ENCODE measurements at regions not wholly inside any gene's neighbourhood (a gene's known extent, or its start where the extent isn't known, plus 50 kb on each side); places are given as distances from the start of the nearest gene placed in this dataset.
"Not testable (repeated sequence)": the region's sequence is repeated elsewhere in the genome, so short reads cannot be mapped to it uniquely, and the experiment has no call there.

DNA sequence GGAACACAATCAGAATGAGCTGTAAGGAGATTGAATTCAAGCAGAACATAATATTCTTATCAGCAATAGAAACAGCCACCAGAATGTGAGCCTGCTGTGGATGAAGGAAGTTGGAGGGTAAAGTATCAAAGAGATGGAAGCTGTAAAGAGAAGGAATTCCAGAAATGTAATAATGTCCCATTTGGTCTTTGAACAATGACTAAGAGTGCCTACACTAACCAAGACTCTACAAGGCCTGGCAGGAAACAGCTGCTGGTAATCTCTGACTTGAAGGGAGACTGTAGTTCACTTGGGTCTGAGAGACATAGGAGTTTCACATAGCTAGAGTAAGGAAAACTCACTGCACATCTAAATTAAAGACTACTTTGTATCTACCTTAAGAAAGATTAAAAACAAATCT lies 1176.0 kb upstream of the ALCAM start:
- no peak for FAIRE-seq

DNA sequence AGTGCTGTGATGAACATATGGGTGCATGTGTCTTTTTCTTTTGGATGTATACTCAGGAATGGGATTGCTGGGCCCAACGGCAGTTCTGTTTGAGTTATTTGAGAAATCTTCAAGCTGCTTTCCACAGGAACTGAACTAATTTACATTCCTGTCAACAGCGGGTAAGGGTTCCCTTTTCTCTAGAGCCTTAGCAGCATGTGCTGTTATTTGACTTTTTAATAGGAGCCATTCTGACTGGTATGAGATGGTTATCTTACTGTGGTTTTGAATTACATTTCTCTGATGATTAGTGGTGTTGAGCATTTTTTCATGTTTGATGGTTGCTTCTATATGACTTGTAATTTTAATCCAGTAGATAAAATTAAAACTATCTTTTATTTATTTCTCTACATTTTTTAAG lies 1168.6 kb upstream of the ALCAM start:
- FAIRE-seq, result no peak

DNA sequence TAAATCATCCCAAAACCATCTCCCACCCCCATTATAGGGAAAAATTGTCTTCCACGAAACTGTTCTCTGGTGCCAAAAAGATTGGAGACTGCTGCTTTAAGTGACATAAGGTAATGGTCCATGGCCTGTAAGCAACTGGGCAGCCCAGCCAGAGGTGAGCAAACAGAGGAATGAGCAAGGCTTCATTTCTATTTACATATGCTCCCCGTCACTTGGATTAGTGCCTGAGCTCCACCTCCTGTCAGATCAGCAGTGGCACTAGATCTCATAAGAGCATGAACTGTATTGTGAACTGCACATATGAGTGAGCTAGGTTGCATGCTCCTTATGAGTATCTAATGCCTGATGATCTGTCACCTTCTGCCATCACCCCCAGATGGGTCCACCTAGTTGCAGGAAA lies 1159.8 kb upstream of the ALCAM start:
- FAIRE-seq, result no peak

DNA sequence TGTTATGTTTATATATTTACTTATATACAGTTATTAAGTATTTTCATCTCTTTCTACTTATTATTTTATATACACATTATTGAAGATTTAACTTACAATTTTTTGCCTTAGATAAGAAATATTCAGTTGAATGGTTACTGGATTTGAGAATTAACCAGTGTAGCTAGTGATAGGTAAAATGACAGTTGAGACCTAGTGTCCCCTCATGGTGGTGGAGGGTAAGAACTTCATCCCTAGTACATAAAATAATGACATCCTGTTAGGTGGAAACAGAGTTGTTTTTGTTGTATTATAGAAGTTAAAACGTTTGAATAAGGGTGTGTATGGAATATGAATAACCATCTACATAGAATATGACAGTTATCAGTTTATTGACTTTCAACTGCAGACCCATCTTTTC lies 1152.4 kb upstream of the ALCAM start:
- no peak for FAIRE-seq

DNA sequence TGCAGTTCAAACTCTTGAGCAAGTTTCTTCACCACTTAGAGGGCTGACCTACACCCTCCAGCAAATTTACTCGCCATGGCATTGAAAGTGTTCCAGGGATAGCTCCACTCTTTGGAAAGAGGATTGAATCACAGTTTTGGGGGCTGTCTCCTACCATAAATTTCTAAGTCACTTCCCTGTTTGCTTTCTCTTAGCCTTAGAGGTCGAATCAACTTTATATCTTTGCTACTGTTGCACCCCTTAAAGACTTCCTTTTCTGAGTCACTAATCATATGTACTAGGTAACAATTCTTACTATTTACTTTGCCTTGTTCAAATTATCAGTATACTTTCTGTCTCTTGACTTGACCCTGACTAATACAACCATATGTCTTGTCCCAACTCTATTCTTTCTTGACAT lies 1151.8 kb upstream of the ALCAM start:
- FAIRE-seq, result no peak

DNA sequence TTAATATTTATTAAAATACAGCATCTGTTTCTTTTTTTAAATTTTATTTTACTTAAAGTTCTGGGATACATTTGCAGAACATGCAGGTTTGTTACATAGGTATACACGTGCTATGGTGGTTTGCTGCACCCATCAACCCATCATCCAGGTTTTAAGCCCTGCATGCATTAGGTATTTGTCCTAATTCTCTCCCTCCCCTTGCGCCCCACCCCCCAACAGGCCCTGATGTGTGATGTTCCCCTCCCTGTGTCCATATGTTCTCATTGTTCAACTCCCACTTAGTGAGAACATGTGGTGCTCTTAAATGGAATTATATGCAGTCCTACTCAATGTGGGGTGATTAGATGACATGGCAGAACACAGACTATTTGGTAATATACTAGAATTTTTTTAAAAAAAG lies 1147.7 kb upstream of the ALCAM start:
- not testable (repeated sequence) for FAIRE-seq

DNA sequence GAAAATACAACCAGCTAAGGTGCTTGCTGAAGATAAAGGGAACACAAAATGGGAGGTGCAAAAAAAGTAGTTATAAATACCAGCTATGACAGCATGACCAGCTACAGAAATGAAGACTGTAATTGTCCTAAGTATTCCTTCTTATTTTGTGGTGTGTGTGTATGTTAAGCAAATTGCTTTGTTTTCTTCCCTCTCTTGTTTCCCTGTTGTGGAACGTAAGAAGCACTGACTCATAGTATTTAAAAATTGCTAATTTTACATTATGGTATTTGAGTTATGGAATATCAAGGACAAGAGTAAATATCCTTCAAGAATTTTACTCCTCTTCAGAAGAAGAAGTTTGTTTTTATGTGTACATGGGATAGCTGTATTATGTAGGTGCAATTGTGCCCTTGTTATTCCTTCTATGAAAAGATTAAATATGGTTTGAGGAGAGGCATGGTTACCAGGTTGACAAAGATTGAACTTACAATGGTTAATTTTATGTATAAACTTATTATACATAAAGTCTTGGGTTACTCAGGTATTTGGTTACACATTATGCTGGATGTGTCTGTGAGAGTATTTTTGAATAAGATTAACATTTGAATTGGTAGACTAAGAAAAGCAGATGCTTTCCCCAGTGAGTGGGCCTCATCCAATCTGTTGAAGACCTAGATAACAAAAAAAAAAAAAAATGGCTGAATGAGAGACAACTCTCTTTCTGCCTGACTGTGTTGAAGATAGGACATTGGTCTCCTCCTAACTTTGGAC lies 1132.1 kb upstream of the ALCAM start:
- no peak for FAIRE-seq

DNA sequence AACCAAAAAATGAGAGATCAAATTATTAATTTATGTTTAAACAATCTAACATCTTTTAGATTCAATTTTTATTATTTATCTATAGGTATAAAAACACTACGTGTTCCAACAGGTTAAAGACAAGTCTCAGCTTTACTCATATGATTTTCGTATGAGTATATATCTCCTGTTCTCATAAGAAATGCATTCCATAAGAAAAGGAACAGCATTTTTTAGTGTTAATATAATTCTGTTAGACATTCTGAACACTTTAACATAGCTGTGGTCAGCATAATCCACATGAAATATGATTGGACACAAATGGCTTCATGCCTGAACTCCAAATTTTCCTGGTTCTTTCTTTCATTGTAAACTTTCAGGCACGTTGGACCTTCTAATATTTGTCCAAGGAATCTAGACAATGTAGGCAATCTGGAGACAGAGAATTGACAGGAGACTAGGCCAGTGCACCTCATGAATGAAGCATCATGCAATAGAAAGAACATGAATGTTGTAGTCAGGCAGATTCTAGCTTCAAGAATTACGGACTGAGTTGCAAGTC lies 1122.0 kb upstream of the ALCAM start:
- no peak for FAIRE-seq

DNA sequence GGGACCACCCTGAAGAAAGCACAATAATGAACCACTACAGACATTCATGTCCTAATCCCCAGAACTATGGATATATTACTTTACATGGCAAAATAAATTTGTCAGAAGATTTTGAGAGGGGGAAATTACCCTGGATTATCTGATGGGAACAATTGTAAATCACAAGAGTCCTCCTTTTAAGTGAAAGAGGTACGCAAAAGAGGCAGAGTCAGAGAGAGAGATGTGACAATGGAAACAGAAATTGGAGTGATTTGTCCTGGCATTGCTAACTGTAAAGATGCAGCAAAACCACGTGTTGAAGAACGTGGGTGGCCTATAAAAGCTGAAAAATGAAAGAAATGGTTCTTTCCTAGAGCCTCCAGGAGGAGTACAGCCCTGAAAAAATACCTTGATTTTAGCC lies 1121.4 kb upstream of the ALCAM start:
- FAIRE-seq, result no peak

DNA sequence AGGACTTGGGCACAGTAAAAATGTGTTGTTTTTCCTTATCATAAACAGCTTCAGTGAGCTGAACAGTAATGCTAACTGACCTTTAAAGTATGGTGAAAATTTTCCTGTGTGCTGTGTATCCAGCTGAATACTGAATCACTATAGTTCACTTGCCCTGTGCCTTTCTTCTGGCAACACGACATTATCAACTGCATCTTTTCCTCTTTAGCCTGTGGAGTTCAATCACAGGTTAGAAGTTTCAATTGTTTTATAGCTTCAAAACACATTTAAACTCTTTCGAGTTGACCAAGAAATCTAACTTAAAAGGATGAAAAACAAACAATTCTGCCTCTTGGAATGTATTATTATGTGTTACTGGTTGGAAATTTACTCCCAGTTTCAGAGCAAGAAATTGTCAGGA lies 1120.7 kb upstream of the ALCAM start:
- no peak for FAIRE-seq

DNA sequence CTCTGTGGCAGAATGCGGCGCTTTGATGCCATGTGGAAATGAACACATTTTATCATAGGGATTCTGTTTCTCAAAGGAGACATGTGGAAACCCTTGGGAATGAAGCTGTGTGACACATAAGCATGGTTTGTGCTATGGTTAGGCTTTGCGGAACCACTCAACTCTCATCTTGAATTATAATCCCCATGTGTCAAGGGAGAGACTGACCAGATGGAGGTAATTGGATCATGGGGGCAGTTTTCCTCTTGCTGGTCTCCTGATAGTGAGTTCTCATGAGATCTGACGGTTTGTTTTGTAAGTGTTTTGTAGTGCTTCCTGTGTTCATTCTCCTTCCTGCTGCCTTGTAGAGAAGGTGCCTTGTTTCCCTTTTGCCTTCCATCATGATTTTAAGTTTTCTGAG lies 1109.2 kb upstream of the ALCAM start:
- FAIRE-seq, result no peak

DNA sequence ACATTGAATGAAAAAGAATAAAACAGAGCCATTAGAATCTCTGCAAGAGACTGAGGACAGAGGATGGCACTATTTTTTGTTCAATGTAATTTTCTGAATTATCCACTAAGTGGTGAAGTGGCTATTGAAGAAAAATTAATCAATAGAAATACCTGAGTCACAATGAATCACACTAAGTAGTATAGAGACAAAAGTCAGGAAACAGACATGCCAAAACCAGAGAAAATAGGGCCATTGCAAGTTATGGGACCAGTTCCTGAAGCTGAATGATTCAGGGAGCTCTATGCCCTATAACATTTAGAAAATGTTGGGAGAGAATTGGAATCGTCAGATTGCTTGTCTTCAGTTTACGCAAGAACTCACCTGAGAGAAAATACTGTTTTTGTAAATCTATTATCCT lies 1103.2 kb upstream of the ALCAM start:
- FAIRE-seq, result no peak

DNA sequence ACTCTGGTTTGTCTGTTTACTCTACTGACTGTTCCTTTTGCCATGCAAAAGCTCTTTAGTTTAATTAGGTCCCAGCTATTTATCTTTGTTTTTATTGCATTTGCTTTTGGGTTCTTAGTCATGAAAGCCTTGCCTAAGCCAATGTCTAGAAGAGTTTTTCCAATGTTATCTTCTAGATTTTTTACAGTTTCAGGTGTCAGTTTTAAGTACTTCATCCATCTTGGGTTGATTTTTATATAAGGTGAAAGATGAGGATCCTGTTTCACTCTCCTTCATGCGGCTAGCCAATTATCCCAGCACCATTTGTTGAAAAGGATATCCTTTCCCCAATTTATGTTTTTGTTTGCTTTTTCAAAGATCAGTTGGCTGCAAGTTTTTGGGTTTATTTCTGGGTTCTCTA lies 1100.5 kb upstream of the ALCAM start:
- FAIRE-seq, result not testable (repeated sequence)

DNA sequence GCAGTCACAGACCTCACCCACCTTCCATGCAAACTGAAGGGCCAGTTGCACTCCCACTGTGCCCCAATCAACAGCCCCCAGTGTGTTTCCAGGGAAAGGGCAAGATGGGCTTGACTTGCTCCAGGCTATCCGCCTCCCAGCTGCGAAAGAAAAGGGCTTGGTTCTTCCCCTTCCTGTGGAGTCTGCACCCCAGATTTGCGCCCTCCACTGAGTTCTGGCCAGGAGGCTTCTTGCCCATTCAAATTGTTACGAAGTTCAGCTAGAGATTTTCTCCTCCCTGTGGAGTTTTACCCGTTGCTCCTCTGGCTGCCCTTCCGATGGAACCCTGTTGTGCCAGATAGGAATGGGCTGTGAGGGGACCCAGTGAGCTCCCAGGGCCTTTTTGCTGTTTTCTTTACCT lies 1096.9 kb upstream of the ALCAM start:
- no peak for FAIRE-seq

DNA sequence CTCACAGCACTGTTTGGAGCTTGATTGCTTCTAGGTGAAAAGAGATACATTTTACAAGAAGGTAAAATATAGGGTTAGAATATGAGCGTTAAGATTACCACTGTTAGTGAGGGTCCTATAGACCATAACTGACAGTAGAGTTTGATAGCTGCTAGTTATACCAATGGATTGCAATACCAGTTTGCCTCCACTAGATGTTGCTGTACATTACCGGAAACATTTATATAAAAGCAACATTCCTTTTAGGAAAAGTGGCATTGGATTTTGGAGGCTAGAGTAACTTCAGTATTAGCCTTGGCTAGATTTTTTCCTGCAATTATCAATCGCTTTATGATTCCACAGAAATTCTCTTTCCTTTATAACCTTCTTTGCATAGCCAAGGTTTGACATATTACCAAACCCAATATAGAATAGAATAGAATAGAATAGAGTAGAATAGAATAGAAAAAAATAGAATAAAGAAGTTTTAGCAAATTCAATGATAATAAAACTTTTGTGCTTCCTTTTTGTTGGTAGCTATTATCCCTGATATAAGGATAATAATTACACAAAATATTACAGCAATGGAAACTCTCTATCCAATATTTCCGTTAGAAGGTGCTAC lies 1093.6 kb upstream of the ALCAM start:
- no peak for FAIRE-seq

DNA sequence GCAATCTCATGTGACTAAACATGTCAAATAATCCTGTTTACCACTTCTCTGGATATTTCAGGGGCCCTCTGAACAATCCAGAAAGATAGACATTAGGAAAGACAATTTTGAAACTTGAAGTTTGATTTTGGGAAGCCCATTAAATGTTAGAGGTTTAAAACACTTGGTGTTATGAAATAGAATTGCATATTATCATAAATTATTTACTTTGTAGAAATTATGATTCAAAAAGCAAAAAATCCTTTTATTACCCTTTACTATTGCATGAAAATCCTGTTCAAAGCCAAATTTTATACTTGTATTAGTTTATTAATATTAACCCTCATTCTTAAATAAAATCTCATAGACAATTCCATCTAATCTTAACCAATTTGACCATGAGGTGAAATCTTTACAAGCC lies 1091.5 kb upstream of the ALCAM start:
- FAIRE-seq, result no peak

DNA sequence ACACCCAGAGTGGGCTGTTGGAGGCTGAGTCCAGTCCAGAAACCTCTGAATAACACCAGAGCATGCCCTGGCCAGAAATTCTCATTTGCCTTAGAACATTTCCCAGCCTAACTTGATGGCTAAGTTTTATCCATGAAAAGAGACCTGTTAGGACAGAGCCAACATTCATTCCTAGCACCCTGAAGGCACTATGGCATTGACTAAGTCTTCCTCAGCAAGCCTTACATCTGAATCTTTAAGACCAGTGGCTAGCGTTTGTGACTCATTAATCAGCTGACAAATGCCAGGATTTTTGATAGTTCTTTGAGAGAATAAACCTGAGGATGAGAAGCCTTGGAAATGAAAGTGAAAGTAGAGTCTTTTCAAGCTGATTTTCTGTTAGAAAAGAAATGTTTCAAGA lies 1087.1 kb upstream of the ALCAM start:
- no peak for FAIRE-seq

DNA sequence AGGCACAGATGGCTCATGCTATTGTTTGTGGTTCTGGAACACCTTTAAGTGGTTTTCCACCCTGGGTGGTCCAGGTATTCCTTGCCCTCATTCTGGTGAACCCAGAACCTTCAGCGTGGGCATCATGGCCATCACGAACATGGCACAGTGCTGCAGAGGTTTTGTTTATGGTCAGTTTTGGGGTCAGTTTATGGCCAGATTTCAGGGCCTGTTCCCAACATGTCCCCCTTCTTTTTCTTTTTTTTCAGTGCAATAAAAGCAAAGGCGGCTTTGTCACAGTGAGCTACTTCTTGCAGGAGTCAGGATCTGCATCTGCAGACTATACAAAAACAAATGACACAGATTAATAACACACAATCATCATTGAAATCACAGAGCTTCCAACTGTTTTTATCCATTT lies 1085.0 kb upstream of the ALCAM start:
- FAIRE-seq, result no peak

DNA sequence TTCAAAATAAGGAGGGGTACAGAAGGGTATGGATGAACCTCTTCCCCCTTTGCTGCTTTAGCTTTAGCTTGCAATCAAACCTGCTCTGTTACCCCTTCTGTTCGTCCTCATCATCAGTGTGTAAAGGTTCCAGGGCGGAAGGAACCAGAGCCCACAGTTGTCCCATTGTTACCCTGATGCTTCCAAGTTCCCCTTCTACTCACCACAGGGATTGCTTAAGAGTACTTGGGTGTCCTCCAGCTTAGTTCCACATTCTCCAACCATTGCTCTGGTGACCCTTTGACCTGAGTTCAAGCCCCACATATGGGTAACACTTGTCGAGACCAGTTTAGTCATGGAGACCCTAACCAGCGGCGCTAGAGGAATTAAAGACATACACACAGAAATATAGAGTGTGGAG lies 1080.1 kb upstream of the ALCAM start:
- no peak for FAIRE-seq

DNA sequence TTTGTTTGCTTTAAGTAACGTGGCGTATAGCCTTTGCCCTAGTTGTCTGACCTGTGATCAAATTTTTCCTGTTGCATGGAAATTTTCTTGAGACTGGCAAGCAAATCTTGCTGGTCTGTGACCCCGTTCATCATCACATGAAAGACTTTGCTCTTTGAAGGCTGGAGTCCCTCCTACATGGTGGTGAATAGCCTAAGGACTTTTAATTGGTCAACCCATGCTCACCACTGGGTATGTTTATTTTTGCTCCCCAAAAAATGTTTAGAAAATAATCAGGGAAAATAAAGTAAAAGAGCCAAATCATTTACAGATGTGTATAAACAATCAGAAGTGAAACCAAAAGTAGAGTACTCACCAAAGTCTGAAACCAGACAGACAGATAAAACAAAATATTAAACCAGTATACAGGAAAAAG lies 1075.3 kb upstream of the ALCAM start:
- peak; percentile 30 for FAIRE-seq

DNA sequence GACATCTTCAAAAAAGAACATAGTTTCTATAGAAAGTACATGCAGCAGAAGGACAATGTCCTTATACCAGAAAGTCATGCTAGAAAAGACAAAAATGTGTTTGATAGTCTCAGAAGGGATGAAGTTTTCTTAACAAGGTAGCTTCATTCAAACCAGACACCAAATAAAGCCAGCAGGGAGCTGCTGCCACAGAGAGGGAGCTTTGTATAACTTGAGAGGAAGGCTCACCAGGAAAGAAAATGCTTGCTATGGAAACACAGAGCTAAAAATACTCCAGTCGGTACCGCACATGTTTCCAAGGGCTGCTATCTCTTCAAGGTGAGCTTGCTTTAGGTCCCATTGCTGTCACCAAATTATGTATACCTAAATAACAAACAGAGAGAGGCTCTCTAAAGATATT lies 1074.8 kb upstream of the ALCAM start:
- FAIRE-seq, result no peak

DNA sequence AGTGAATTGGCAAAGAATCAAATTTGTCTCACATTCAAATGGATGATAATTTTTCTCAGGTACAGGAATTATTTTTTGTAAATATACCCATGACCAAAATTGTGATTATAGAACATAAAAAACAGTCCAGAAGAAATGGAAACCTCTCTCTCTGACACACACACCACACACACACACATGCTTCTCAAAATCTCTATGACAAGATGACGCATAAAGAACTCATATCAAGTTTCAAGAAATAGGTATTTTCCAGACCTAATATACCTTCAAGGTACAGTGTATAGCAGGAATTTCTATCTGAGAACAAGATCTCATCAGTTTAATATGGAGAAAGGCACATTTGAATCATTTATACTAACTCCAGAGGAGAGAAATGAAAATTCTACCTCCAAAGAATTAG lies 1069.1 kb upstream of the ALCAM start:
- FAIRE-seq, result no peak

DNA sequence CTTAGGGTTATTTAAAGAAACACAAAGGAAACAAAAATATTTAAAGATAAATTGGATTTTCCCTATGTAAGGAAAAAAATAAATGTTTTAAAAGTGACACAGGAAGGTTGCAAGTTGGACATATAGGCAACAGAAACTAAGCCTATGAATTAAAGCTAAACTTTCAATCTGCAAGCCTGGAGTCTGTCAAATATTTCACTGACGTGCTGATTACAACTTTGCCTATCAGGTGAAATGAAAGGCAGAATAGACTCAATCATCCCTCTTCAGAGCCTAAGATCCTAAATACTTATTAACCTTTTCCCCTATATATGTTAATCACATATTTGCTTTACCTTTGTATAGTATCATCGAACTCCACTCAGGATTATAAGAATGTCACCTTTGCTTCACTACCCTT lies 1068.0 kb upstream of the ALCAM start:
- no peak for FAIRE-seq

DNA sequence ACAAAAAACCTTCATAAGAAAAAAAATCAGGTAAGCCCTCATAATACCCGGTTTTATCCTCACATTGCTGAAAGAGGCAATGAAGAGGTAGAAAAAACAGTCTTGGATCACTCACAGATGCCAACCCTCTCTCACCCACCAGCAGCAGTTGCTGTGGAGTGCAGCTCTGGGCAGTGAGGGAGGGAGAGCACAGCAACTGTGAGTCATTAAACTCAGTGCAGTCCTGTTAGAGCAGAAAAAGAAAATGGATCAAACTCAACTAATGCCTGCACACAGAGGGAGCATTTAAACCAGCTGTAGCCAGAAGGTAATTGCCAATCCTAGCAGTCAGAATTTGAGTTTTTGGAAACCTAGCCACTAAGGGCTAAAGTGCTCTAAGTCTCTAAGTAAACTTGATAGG lies 1050.6 kb upstream of the ALCAM start:
- FAIRE-seq, result no peak

DNA sequence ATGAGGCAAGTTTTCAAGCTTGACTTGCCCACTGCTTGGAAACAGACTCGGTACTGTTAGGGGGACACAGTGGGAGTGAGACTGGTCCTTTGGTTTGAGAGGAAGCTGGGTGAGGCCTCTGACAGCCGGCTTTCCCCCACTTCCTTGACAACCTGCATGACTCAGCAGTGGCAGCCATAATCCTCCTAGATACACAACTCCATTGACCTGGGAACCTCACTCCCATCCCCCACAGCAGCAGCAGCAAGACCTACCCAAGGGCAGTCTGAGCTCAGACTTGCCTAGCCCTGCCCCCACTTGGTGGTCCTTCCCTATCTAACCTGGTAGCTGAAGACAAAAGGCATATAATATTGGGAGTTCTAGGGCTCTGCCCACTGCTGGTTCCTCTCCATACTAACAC lies 1043.5 kb upstream of the ALCAM start:
- no peak for FAIRE-seq

Measured in islet of Langerhans (tissue), 1 donor.